ENCODE measurements at regions not wholly inside any gene's neighbourhood (a gene's known extent, or its start where the extent isn't known, plus 50 kb on each side); places are given as distances from the start of the nearest gene placed in this dataset.

- TF ChIP-seq POLR2AphosphoS5 (IDR thresholded peaks at IDR 0.05) (no peak), POLR2A (IDR thresholded peaks at IDR 0.05) (no peak)
- TF ChIP-seq, protein P1, sequence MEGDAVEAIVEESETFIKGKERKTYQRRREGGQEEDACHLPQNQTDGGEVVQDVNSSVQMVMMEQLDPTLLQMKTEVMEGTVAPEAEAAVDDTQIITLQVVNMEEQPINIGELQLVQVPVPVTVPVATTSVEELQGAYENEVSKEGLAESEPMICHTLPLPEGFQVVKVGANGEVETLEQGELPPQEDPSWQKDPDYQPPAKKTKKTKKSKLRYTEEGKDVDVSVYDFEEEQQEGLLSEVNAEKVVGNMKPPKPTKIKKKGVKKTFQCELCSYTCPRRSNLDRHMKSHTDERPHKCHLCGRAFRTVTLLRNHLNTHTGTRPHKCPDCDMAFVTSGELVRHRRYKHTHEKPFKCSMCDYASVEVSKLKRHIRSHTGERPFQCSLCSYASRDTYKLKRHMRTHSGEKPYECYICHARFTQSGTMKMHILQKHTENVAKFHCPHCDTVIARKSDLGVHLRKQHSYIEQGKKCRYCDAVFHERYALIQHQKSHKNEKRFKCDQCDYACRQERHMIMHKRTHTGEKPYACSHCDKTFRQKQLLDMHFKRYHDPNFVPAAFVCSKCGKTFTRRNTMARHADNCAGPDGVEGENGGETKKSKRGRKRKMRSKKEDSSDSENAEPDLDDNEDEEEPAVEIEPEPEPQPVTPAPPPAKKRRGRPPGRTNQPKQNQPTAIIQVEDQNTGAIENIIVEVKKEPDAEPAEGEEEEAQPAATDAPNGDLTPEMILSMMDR (IDR thresholded peaks at IDR 0.05): no peak
These were observed 62.0 kb upstream of the FST start for GRCh38 chr5:53418409-53418808.
